DND-41 (cell line): ENCODE measurements at regions not wholly inside any gene's neighbourhood (a gene's known extent, or its start where the extent isn't known, plus 50 kb on each side); places are given as distances from the start of the nearest gene placed in this dataset.

Experiments
- EZH2 ChIP-seq: IDR thresholded peaks from 3 replicates; pipeline ENCODE4 v1.6.1; 2012; ENCODE audit warnings: borderline replicate concordance, low read depth, mild to moderate bottlenecking, moderate library complexity, low read length, inconsistent platforms; ENCODE audit not compliant: severe bottlenecking
- TF ChIP-seq, protein P1 (sequence below): IDR thresholded peaks from 2 replicates; pipeline ENCODE4 v1.5.1; 2012; ENCODE audit warnings: borderline replicate concordance, low read length, moderate library complexity, mild to moderate bottlenecking; ENCODE audit not compliant: poor library complexity, severe bottlenecking; ENCODE audit errors: extremely low read depth

DNA sequence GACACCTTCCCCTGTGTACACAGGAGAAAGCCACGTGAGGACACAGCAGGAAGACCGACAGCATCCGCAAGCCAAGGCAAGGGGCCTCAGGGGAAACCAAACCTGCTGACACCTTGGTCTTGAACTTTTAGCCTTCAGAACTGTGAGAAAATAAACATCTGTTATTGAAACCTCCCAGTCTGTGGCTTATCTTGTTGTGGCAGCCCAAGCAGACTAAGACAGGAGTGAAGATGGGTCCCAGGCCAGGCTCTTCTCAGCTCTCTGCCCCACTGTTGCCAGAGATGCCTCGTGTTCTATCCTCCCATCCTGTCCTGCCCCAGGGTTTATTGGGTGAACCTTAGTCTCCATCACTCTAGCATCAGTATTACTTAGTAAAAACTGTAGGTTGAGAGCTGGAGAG lies 236.3 kb downstream of the MATN1 start:
- TF ChIP-seq, protein P1, sequence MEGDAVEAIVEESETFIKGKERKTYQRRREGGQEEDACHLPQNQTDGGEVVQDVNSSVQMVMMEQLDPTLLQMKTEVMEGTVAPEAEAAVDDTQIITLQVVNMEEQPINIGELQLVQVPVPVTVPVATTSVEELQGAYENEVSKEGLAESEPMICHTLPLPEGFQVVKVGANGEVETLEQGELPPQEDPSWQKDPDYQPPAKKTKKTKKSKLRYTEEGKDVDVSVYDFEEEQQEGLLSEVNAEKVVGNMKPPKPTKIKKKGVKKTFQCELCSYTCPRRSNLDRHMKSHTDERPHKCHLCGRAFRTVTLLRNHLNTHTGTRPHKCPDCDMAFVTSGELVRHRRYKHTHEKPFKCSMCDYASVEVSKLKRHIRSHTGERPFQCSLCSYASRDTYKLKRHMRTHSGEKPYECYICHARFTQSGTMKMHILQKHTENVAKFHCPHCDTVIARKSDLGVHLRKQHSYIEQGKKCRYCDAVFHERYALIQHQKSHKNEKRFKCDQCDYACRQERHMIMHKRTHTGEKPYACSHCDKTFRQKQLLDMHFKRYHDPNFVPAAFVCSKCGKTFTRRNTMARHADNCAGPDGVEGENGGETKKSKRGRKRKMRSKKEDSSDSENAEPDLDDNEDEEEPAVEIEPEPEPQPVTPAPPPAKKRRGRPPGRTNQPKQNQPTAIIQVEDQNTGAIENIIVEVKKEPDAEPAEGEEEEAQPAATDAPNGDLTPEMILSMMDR = no peak
- no peak for TF ChIP-seq EZH2
